H1 (cell line): ENCODE measurements at regions not wholly inside any gene's neighbourhood (a gene's known extent, or its start where the extent isn't known, plus 50 kb on each side); places are given as distances from the start of the nearest gene placed in this dataset.

ENCODE experiments used
- CTCF ChIA-PET: fragments of 300-600 bp; sonication (Branson Sonifier 250); formaldehyde crosslinking; loops from one replicate; lab custom pipeline; 2021; ENCODE audit not compliant: partially characterized antibody; lab: Charles Lee
- POLR2A ChIA-PET: fragments of 300-600 bp; sonication (Branson Sonifier 250); formaldehyde crosslinking; loops from one replicate; lab custom pipeline; 2021; ENCODE audit warnings: inconsistent platforms; ENCODE audit not compliant: partially characterized antibody; lab: Charles Lee
- DNase-seq, 2 experiments: peaks; one replicate each; pipeline versions ENCODE4 v3.0.0 to v3.0.0-alpha.2; 2010 to 2022; ENCODE audit warnings: low spot score in 2 of 2, low read depth in 1 of 2, mixed read lengths in 1 of 2
- FAIRE-seq: peaks from 2 replicates; lab custom pipeline; 2011; peaks lifted over from hg19 to GRCh38; lab: Jason Lieb, UNC
- H2AFZ ChIP-seq: 2 replicates; pipeline ENCODE4 v1.8.1; 2012; ENCODE audit warnings: low read length, inconsistent platforms
- H2AK5ac ChIP-seq: 2 replicates; pipeline ENCODE4 v1.6.1; 2013; ENCODE audit warnings: low read depth, low read length
- H2BK120ac ChIP-seq: replicated peaks from 2 replicates; pipeline ENCODE3; 2013; ENCODE audit warnings: low read depth, low read length, inconsistent platforms
- H2BK12ac ChIP-seq: 2 replicates; pipeline ENCODE4 v1.6.1; 2013; ENCODE audit warnings: low read depth, low read length
- H2BK15ac ChIP-seq: 2 replicates; pipeline ENCODE4 v1.6.1; 2013; ENCODE audit warnings: low read length
- H2BK20ac ChIP-seq: 2 replicates; pipeline ENCODE4 v1.6.1; 2013; ENCODE audit warnings: low read length
- H2BK5ac ChIP-seq: 2 replicates; pipeline ENCODE4 v1.6.1; 2013; ENCODE audit warnings: low read depth, low read length
- H3K14ac ChIP-seq: 2 replicates; pipeline ENCODE4 v1.6.1; 2013; ENCODE audit warnings: inconsistent platforms; ENCODE audit not compliant: insufficient read length
- H3K18ac ChIP-seq: 2 replicates; pipeline ENCODE4 v1.6.1; 2013; ENCODE audit warnings: low read length; ENCODE audit errors: extremely low read depth
- H3K23ac ChIP-seq: 2 replicates; pipeline ENCODE4 v1.6.1; 2013; ENCODE audit warnings: inconsistent platforms; ENCODE audit not compliant: insufficient read length
- H3K23me2 ChIP-seq: 2 replicates; pipeline ENCODE4 v1.6.1; 2013; ENCODE audit warnings: low read depth, low read length
- H3K27ac ChIP-seq: 2 replicates; pipeline ENCODE4 v1.6.1; 2011; ENCODE audit warnings: low read depth, low read length, inconsistent platforms
- H3K27me3 ChIP-seq, 4 experiments: replicated peaks in 1 of 4; 1 replicate in 1 of 4; 2 replicates in 3 of 4; pipeline versions ENCODE4 v1.6.1 to v1.8.1; 2011 to 2013; ENCODE audit warnings: low read length in 3 of 4, mild to moderate bottlenecking in 3 of 4, inconsistent platforms in 2 of 4, mixed read lengths in 2 of 4, moderate library complexity in 1 of 4; ENCODE audit not compliant: control insufficient read depth in 3 of 4, insufficient read depth in 3 of 4; ENCODE audit errors: extremely low read depth in 1 of 4
- H3K36me3 ChIP-seq, 4 experiments: 2 replicates each; pipeline versions ENCODE4 v1.6.1 to v1.8.1; 2011 to 2013; ENCODE audit warnings: mild to moderate bottlenecking in 4 of 4, low read length in 3 of 4, moderate library complexity in 2 of 4, control low read depth in 1 of 4, inconsistent platforms in 1 of 4; ENCODE audit not compliant: insufficient read depth in 4 of 4, control insufficient read depth in 2 of 4
- H3K4ac ChIP-seq: replicated peaks from 2 replicates; pipeline ENCODE3; 2013; ENCODE audit warnings: low read length, low read depth, mixed read lengths, inconsistent platforms; ENCODE audit not compliant: insufficient read length
- H3K4me1 ChIP-seq, 4 experiments: replicated peaks in 1 of 4; 1 replicate in 1 of 4; 2 replicates in 3 of 4; pipeline versions ENCODE4 v1.6.1 to v1.8.1; 2011 to 2013; ENCODE audit warnings: low read length in 3 of 4, inconsistent platforms in 2 of 4, mixed read lengths in 1 of 4; ENCODE audit not compliant: insufficient read depth in 4 of 4, control insufficient read depth in 3 of 4
- H3K4me2 ChIP-seq, 2 experiments: 2 replicates each; pipeline versions ENCODE4 v1.6.1 to v1.8.1; 2011 to 2013; ENCODE audit warnings: low read depth in 2 of 2, low read length in 2 of 2, control low read depth in 1 of 2, inconsistent platforms in 1 of 2, mild to moderate bottlenecking in 1 of 2; ENCODE audit not compliant: insufficient read depth in 1 of 2
- H3K4me3 ChIP-seq, 4 experiments: fragments of 200-600, 300-600 bp in 1 of 4; sonication (generic), shearing (Covaris generic), sonication (Bioruptor Twin) in 1 of 4; 2 replicates each; pipeline versions ENCODE4 v1.5.1 to v1.8.1; 2011 to 2016; ENCODE audit warnings: low read length in 4 of 4, low read depth in 3 of 4, control low read depth in 2 of 4, inconsistent platforms in 2 of 4, mild to moderate bottlenecking in 2 of 4, mixed read lengths in 1 of 4, moderate library complexity in 1 of 4; ENCODE audit not compliant: insufficient read depth in 2 of 4; ENCODE audit errors: extremely low read depth in 1 of 4
- H3K56ac ChIP-seq: replicated peaks from 2 replicates; pipeline ENCODE3; 2013; ENCODE audit warnings: low read depth, mild to moderate bottlenecking, mixed read lengths, low read length, inconsistent platforms; ENCODE audit not compliant: insufficient read length
- H3K79me1 ChIP-seq: 2 replicates; pipeline ENCODE4 v1.6.1; 2013; ENCODE audit warnings: low read depth, low read length, control low read depth
- H3K79me2 ChIP-seq, 2 experiments: 2 replicates each; pipeline versions ENCODE4 v1.6.1 to v1.8.1; 2012 to 2013; ENCODE audit warnings: low read length in 2 of 2, mild to moderate bottlenecking in 2 of 2, inconsistent platforms in 1 of 2; ENCODE audit not compliant: insufficient read depth in 2 of 2, control insufficient read depth in 1 of 2
- H3K9ac ChIP-seq, 4 experiments: replicated peaks in 1 of 4; 1 replicate in 1 of 4; 2 replicates in 3 of 4; pipeline versions ENCODE4 v1.6.1 to v1.8.1; 2011 to 2013; ENCODE audit warnings: low read depth in 3 of 4, low read length in 3 of 4, control low read depth in 2 of 4, mild to moderate bottlenecking in 2 of 4, moderate library complexity in 2 of 4, inconsistent platforms in 1 of 4; ENCODE audit errors: extremely low read depth in 1 of 4
- H3K9me3 ChIP-seq, 2 experiments: 2 replicates each; pipeline versions ENCODE4 v1.6.1 to v1.8.1; 2012 to 2013; ENCODE audit warnings: mild to moderate bottlenecking in 2 of 2, moderate library complexity in 2 of 2, control low read depth in 1 of 2, inconsistent platforms in 1 of 2, low read depth in 1 of 2, low read length in 1 of 2, mixed read lengths in 1 of 2; ENCODE audit not compliant: insufficient read depth in 2 of 2
- H4K20me1 ChIP-seq, 2 experiments: replicated peaks in 1 of 2; 2 replicates each; pipeline versions ENCODE3 to v1.8.1; 2011 to 2013; ENCODE audit warnings: inconsistent platforms in 2 of 2, low read length in 2 of 2, mild to moderate bottlenecking in 1 of 2; ENCODE audit not compliant: insufficient read depth in 2 of 2, control insufficient read depth in 1 of 2
- H4K5ac ChIP-seq: 2 replicates; pipeline ENCODE4 v1.6.1; 2013; ENCODE audit warnings: low read length, low read depth, mixed read lengths, inconsistent platforms; ENCODE audit not compliant: insufficient read length
- H4K8ac ChIP-seq: 2 replicates; pipeline ENCODE4 v1.8.0; 2013; ENCODE audit warnings: mild to moderate bottlenecking, moderate library complexity, low read length, inconsistent platforms; ENCODE audit not compliant: insufficient read depth; ENCODE audit errors: extremely low read depth
- H4K91ac ChIP-seq: replicated peaks from 2 replicates; pipeline ENCODE3; 2013; ENCODE audit warnings: low read length, mixed read lengths, inconsistent platforms; ENCODE audit not compliant: insufficient read length
- BRCA1 ChIP-seq: IDR thresholded peaks from 2 replicates; pipeline ENCODE4 v1.6.1; 2012; ENCODE audit warnings: low read depth, low read length, improper control_type of control experiment
- HDAC2 ChIP-seq, 2 experiments: fragments of 300-600 bp in 1 of 2; sonication (generic) in 1 of 2; IDR thresholded peaks; 2 replicates each; pipeline ENCODE4 v1.6.1; 2011 to 2012; ENCODE audit warnings: low read depth in 2 of 2, low read length in 2 of 2, mild to moderate bottlenecking in 2 of 2, moderate library complexity in 2 of 2, borderline replicate concordance in 1 of 2, inconsistent platforms in 1 of 2
- NANOG ChIP-seq: IDR thresholded peaks from 2 replicates; pipeline ENCODE4 v1.6.1; 2011; ENCODE audit warnings: low read length, low read depth, mild to moderate bottlenecking, inconsistent platforms; ENCODE audit not compliant: insufficient read depth, poor library complexity, severe bottlenecking
- POLR2AphosphoS5 ChIP-seq: IDR thresholded peaks from 2 replicates; pipeline ENCODE4 v1.6.1; 2011; ENCODE audit warnings: low read depth, low read length
- RBBP5 ChIP-seq: IDR thresholded peaks from 2 replicates; pipeline ENCODE4 v1.7.1; 2012; ENCODE audit warnings: low read depth, mild to moderate bottlenecking, inconsistent platforms, low read length, moderate library complexity, borderline replicate concordance
- RNF2 ChIP-seq: fragments of 200-900, 300-1000 bp; sonication (generic); IDR thresholded peaks from 2 replicates; pipeline ENCODE4 v1.7.1; 2016; ENCODE audit warnings: borderline replicate concordance, low read depth, mild to moderate bottlenecking, antibody characterized with exemption, low read length; ENCODE audit not compliant: poor library complexity, severe bottlenecking; ENCODE audit errors: missing control alignments
- SIX5 ChIP-seq: IDR thresholded peaks from 2 replicates; pipeline ENCODE4 v1.6.1; 2011; ENCODE audit warnings: mild to moderate bottlenecking, low read depth, low read length
- SUZ12 ChIP-seq: fragments of 200-600 bp; sonication (generic); IDR thresholded peaks from 2 replicates; pipeline ENCODE4 v1.6.1; 2012; ENCODE audit warnings: mild to moderate bottlenecking, inconsistent platforms, low read length, moderate library complexity, mixed read lengths
- WGBS, 2 experiments: shearing (Covaris generic) in 1 of 2; methylation state at CpG; one replicate each; pipeline versions ENCODE4 v1.1.6 to v1.1.7; 2013 to 2015; ENCODE audit warnings: low lambda C conversion rate in 2 of 2, mixed read lengths in 2 of 2, inconsistent platforms in 1 of 2, low coverage in 1 of 2, missing lambda C conversion rate in 1 of 2; ENCODE audit not compliant: insufficient replicate concordance in 2 of 2, insufficient coverage in 1 of 2, insufficient read length in 1 of 2; ENCODE audit errors: extremely low coverage in 1 of 2, missing lambda C conversion rate in 1 of 2; 5-methylcytosine and 5-hydroxymethylcytosine counted together

DNA sequence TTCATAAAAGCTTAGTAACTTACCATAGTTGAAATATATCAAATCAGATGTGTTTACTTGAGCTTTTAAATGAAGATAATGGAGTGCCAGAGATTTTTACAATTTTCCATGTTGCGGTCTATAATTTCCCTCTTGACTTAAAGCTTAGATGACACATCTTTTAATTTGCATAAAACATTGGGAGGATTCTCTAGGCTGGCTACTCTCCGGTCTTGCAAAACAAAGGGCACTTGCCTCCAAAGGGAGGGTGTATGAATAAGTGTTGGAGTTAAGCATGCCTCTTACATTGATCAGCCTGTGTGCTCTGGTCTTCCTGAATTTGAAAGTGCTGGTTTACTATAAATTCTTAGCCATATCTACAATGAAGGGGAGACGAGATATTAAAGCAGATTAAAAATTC lies 336.4 kb upstream of the NAV3 start:
- no peak for FAIRE-seq
- no peak overlapping the region for H4K8ac ChIP-seq

More for the DNA sequence above, 336.4 kb upstream of the NAV3 start:
- H3K56ac ChIP-seq: no peak overlapping the region
- no peak overlapping the region for H2BK15ac ChIP-seq
- no peak overlapping the region for H3K4ac ChIP-seq
- no peak overlapping the region for H2AK5ac ChIP-seq
- no peaks in the 10 kb centered on the region for H3K79me1 ChIP-seq
- no peak overlapping the region for H3K9ac ChIP-seq
- H3K23me2 ChIP-seq: no peaks in the 10 kb centered on the region
- no peaks in the 10 kb centered on the region for H3K4me1 ChIP-seq
- 71% methylated on average over 3 of the region's 3 CpGs; no CpG with 5 or more reads in 1 of the 2 experiments for WGBS, 2 experiments
- H3K27me3 ChIP-seq: no peaks in the 10 kb centered on the region
- H3K9me3 ChIP-seq: peaks cover 4 to 8% of the 10 kb centered on the region in 2 experiments; a peak in 2 of 4 replicates
- H3K36me3 ChIP-seq: no peaks in the 10 kb centered on the region
- POLR2A ChIA-PET: no interaction called here
- no peak overlapping the region for H3K18ac ChIP-seq
- no peak overlapping the region for H2AFZ ChIP-seq
- no peak overlapping the region for H2BK5ac ChIP-seq
- no peak overlapping the region for H4K5ac ChIP-seq
- no peak overlapping the region for H2BK120ac ChIP-seq
- no peak overlapping the region for H3K23ac ChIP-seq
- no peak overlapping the region for H3K4me2 ChIP-seq
- H3K27ac ChIP-seq: no peak overlapping the region
- H2BK12ac ChIP-seq: no peak overlapping the region
- H4K20me1 ChIP-seq: no peaks in the 10 kb centered on the region
- no peaks in the 10 kb centered on the region for H3K79me2 ChIP-seq
- no peak overlapping the region for H3K14ac ChIP-seq
- H4K91ac ChIP-seq: no peak overlapping the region
- no peak overlapping the region for H2BK20ac ChIP-seq
- TF ChIP-seq SIX5: no peak
- no peak for TF ChIP-seq RBBP5
- no peak for TF ChIP-seq BRCA1
- TF ChIP-seq RNF2: no peak
- no peak for TF ChIP-seq SUZ12
- TF ChIP-seq HDAC2 (IDR thresholded peaks at IDR 0.05; ENCODE audit: borderline replicate concordance in 1 of 2, low read depth in 2 of 2, low read length in 2 of 2): no peak
- TF ChIP-seq POLR2AphosphoS5: no peak
- TF ChIP-seq NANOG: no peak
- CTCF ChIA-PET: interaction anchor here (0.5 kb wide), 1 partner anchor 118 kb away, joined by 3 read pairs; no protein-coding TSS in a partner anchor
- no peak overlapping the region for H3K4me3 ChIP-seq
- no peak for DNase-seq
